PC-9 (cell line): ENCODE measurements at regions not wholly inside any gene's neighbourhood (a gene's known extent, or its start where the extent isn't known, plus 50 kb on each side); places are given as distances from the start of the nearest gene placed in this dataset.

Experiments used
- BruUV-seq: library from RNA; stranded (reverse); fragments of 400-500 nt; replicated peaks from 2 replicates; lab custom pipeline; 2021; lab: Mats Ljungman, UMichigan
- CTCF ChIA-PET: fragments of 300-600 bp; sonication (Branson Sonifier 250); formaldehyde crosslinking; loops from one replicate; lab custom pipeline; 2022; ENCODE audit warnings: antibody characterized with exemption; lab: Charles Lee
- POLR2A ChIA-PET: fragments of 300-600 bp; sonication (Branson Sonifier 250); formaldehyde crosslinking; loops from one replicate; lab custom pipeline; 2022; ENCODE audit warnings: antibody characterized with exemption; ENCODE audit not compliant: unreplicated experiment; lab: Charles Lee
- DNase-seq, 2 experiments: peaks; one replicate each; pipeline versions ENCODE4 v3.0.0 to v3.0.0-alpha.2; 2015 to 2022; ENCODE audit warnings: mixed read lengths in 1 of 2
- H2AFZ ChIP-seq: fragments of 200-600 bp; sonication (generic); 2 replicates; pipeline ENCODE4 v1.8.1; 2017; ENCODE audit warnings: antibody characterized with exemption
- H3F3A ChIP-seq: fragments of 200-600 bp; sonication (generic); 2 replicates; pipeline ENCODE4 v1.8.1; 2017; ENCODE audit warnings: antibody characterized with exemption, mild to moderate bottlenecking, low read depth; ENCODE audit not compliant: insufficient read depth
- H3K27ac ChIP-seq: fragments of 200-600 bp; sonication (generic); 2 replicates; pipeline ENCODE4 v1.6.1; 2016; ENCODE audit warnings: mixed run types
- H3K27me3 ChIP-seq: fragments of 200-600 bp; sonication (generic); 2 replicates; pipeline ENCODE4 v1.6.1; 2016; ENCODE audit warnings: low read depth, mixed run types; ENCODE audit not compliant: insufficient read depth
- H3K36me3 ChIP-seq: fragments of 200-600 bp; sonication (generic); 2 replicates; pipeline ENCODE4 v1.6.1; 2016; ENCODE audit warnings: low read depth, mixed run types
- H3K4me1 ChIP-seq: fragments of 200-600 bp; sonication (generic); replicated peaks from 2 replicates; pipeline ENCODE4 v1.6.1; 2016; ENCODE audit warnings: mixed run types; ENCODE audit not compliant: insufficient read depth
- H3K4me2 ChIP-seq: fragments of 200-600 bp; sonication (generic); 2 replicates; pipeline ENCODE4 v1.6.1; 2017; ENCODE audit warnings: mixed run types
- H3K4me3 ChIP-seq: fragments of 200-600 bp; sonication (generic); 2 replicates; pipeline ENCODE4 v1.6.1; 2016; ENCODE audit warnings: mixed run types
- H3K79me2 ChIP-seq: fragments of 200-600 bp; sonication (generic); 2 replicates; pipeline ENCODE4 v1.6.1; 2017; ENCODE audit warnings: low read depth, mixed run types
- H3K9me2 ChIP-seq: fragments of 200-600 bp; sonication (generic); 2 replicates; pipeline ENCODE4 v1.8.1; 2017; ENCODE audit warnings: mild to moderate bottlenecking; ENCODE audit not compliant: insufficient read depth
- H3K9me3 ChIP-seq: fragments of 200-600 bp; sonication (generic); 2 replicates; pipeline ENCODE4 v1.8.1; 2016; ENCODE audit warnings: low read depth; ENCODE audit not compliant: insufficient read depth
- H4K20me1 ChIP-seq: fragments of 200-600 bp; sonication (generic); 2 replicates; pipeline ENCODE4 v1.8.1; 2017; ENCODE audit not compliant: insufficient read depth
- CTCF ChIP-seq: fragments of 200-600 bp; sonication (generic); conservative IDR thresholded peaks from 2 replicates; pipeline ENCODE4 v1.6.1; 2017; ENCODE audit warnings: mixed run types, antibody characterized with exemption, mild to moderate bottlenecking, moderate library complexity
- EZH2 ChIP-seq: fragments of 200-600 bp; sonication (generic); IDR thresholded peaks from 2 replicates; pipeline ENCODE4 v1.8.0; 2017; ENCODE audit warnings: antibody characterized with exemption, low read depth
- intact Hi-C: fragments of 100-400 bp; cut with micrococcal nuclease; formaldehyde crosslinking; loops from one replicate; pipeline ENCODE4 v1.10.0; 2022; ENCODE audit not compliant: unreplicated experiment

DNA sequence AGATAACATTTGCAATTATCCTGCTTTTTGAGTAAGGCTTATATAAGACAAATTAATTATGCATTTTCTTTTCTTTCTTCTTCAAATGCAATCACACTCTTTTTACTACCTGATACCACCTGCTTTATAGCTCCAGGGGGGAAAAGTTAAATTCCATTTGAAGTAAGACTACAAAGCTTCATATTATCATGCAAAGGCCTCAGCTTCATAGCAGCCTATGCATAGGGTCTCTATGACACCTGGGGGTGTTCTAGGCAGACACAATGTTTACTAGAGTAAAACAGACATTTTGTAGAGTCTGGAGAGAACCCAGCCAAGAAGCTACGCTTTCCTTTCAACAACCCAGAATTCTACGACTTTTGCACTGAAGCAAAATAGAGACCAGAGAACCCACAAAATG, 148.0 kb downstream of the MCHR2 start:
- no TSS peak for BruUV-seq
- no peak for DNase-seq
- intact Hi-C loops = no loop called here
- no peaks in the 10 kb centered on the region for H3K79me2 ChIP-seq
- H2AFZ ChIP-seq = no peak overlapping the region
- H3F3A ChIP-seq = no peaks in the 10 kb centered on the region
- no peaks in the 10 kb centered on the region for H3K9me2 ChIP-seq
- POLR2A ChIA-PET = no interaction called here
- H3K27me3 ChIP-seq = no peaks in the 10 kb centered on the region
- H3K9me3 ChIP-seq = no peaks in the 10 kb centered on the region
- no peak overlapping the region for H3K4me2 ChIP-seq
- H3K27ac ChIP-seq = no peak overlapping the region
- no peak for TF ChIP-seq CTCF
- H3K36me3 ChIP-seq = no peaks in the 10 kb centered on the region
- no peak overlapping the region for H3K4me3 ChIP-seq
- H4K20me1 ChIP-seq = no peaks in the 10 kb centered on the region
- H3K4me1 ChIP-seq = no peaks in the 10 kb centered on the region
- CTCF ChIA-PET = no interaction called here

DNA sequence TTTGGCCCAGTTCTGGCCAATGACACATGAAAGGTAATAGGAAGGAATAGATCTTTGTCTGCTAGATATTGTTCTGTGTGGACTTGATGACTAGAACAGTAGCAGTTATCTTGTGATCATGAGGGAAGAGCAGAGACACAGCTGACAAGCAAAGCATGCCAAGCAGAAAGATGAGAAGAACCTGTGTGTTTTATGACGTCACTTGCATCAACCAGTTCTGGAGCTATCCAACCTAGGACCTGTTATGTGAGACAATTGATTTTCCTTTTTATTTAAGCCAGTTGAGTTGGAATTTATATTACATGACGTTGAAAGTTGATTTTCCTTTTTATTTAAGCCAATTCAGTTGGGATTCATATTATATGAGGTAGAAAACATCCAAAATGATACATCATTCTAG, 143.2 kb downstream of the MCHR2 start:
- no peak overlapping the region for H3K4me3 ChIP-seq
- DNase-seq = no peak
- H3K4me1 ChIP-seq = no peaks in the 10 kb centered on the region
- H2AFZ ChIP-seq = no peak overlapping the region
- no peaks in the 10 kb centered on the region for H3F3A ChIP-seq
- no peak for TF ChIP-seq EZH2
- TF ChIP-seq CTCF = no peak
- no peak overlapping the region for H3K27ac ChIP-seq
- POLR2A ChIA-PET = no interaction called here
- intact Hi-C loops = no loop called here
- H3K27me3 ChIP-seq = no peaks in the 10 kb centered on the region
- CTCF ChIA-PET = no interaction called here
- no TSS peak for BruUV-seq
- H4K20me1 ChIP-seq = peaks cover 3% of the 10 kb centered on the region; the same call in 1 of the 2 replicates
- H3K4me2 ChIP-seq = no peak overlapping the region
- H3K36me3 ChIP-seq = no peaks in the 10 kb centered on the region
- no peaks in the 10 kb centered on the region for H3K9me3 ChIP-seq
- 0 out of 2 replicates have a peak, but pooled peaks cover 5% of the 10 kb centered on the region for H3K9me2 ChIP-seq
- H3K79me2 ChIP-seq = no peaks in the 10 kb centered on the region

- no peak for TF ChIP-seq EZH2
- no peak for TF ChIP-seq CTCF
- 0 out of 2 replicates have a peak, but pooled peaks cover 5% of the 10 kb centered on the region for H3K9me2 ChIP-seq
- no peak overlapping the region for H3K27ac ChIP-seq
- POLR2A ChIA-PET = no interaction called here
- H2AFZ ChIP-seq = no peak overlapping the region
- CTCF ChIA-PET = no interaction called here
- peaks cover 3% of the 10 kb centered on the region; the same call in 1 of the 2 replicates for H4K20me1 ChIP-seq
- intact Hi-C loops = no loop called here
- no peak overlapping the region for H3K4me3 ChIP-seq
- no TSS peak for BruUV-seq
- H3F3A ChIP-seq = no peaks in the 10 kb centered on the region
- H3K4me2 ChIP-seq = no peak overlapping the region
- no peaks in the 10 kb centered on the region for H3K27me3 ChIP-seq
- H3K4me1 ChIP-seq = no peaks in the 10 kb centered on the region
- no peak for DNase-seq
- H3K9me3 ChIP-seq = no peaks in the 10 kb centered on the region
- H3K36me3 ChIP-seq = no peaks in the 10 kb centered on the region
- no peaks in the 10 kb centered on the region for H3K79me2 ChIP-seq
These were observed 142.0 kb downstream of the MCHR2 start for GRCh38 chr6:99852031-99852430.
